Left renal cortex interstitium (tissue), 4 donors: ENCODE measurements at regions not wholly inside any gene's neighbourhood (a gene's known extent, or its start where the extent isn't known, plus 50 kb on each side); places are given as distances from the start of the nearest gene placed in this dataset.
A peak's percentile ranks its signal among the peaks of the same experiment; 100 is the strongest.
"Not testable (repeated sequence)": the region's sequence is repeated elsewhere in the genome, so short reads cannot be mapped to it uniquely, and the experiment has no call there.

Source experiments
- DNase-seq, 4 donors: peaks; one replicate each; pipeline ENCODE4 v3.0.0-alpha.2; 2013; ENCODE audit warnings: low read depth in 4 of 4, low spot score in 2 of 4, missing footprints in 1 of 4

DNA sequence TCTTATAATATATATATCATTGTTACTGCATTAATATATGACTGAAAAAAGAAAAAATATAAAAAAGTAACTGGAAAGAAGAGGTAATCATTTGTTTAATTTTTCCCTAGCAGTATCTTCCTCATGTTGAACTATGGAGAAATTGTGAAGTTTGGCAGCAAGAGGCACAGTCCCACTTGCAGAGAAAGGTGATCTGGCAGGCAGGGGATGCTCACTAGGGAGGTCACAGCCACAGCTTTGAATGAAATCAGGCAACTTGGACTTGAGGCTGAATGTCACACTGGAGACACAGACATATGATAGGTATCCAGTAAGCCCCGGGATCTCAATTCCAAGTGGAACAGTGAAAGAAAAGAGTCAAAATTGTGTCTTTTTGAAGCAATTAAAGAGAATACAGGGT, 149.9 kb upstream of the RORA start:
- DNase-seq = no peak

DNA sequence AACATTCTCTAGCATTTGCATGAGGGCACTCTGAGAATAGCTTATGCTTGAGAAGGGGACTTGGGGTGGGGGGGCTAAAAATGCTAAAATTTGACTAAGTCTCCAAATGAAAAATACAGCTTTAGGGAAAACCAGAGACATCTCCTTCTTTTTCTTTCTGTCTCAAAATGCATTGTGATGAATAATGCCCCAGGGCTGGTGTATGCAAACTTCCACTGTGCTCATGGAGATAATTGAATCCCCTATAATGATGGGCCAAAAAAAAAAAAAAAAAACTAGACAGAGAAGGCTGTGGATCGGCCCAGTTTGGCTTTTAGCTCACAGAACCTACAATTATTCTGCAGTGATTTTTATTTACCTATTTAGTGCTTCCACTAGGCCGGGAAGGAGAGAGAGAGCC, 147.9 kb upstream of the RORA start:
- no peak for DNase-seq

DNA sequence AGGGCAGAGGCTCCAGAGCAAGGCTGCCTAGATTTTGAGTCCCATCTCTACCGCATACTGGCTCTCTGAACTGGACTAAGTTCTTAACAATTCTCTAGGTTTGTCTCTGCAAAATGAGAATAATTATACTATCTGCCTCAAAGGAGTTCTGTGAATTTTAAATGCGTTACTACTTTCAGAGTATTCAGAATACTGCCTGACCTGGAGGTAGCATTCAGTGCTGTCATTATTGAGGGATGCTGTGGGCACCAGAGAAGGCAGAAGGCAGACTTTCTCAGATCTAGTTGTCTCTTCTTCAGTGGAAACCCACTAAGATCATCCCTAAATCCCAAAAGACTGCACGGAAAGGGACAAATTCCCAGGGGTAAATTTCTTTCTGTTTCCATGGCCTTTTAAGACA, 147.4 kb upstream of the RORA start:
- DNase-seq = no peak

DNA sequence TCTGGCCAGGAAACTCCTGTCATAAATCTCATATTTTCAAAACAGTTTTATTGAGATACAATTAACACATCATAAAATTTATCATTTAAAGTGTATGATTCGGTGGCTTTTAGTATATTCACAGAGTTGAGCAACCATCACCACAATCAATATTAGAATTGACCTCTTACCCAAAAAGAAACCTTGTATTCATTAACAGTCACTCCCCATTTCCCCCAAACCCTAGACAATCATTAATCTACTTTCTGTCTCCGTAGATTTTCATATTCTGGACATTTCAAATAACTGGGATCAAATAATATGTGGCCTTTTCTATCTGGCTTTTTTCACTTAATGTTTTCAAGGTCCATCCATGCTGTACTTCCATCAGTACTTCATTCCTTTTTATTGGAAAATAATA, 145.7 kb upstream of the RORA start:
- no peak for DNase-seq

DNA sequence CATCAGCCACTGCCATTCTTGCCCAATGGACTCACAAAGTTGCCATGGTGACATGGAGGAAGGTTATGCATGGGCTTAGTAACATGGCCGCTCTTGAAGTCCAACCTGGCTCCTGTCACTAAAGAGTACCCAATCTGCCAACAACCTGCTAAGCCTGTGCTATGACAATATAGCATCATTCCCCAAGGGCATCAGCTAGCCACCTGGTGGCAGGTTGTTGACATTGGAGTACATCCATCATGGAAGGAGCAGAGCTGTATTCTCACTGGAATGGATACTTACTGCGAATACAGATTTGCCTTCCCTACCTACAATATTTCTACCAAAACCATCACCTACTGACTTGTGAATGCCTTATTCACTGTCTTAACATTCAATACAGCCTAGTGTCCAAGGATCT, 138.9 kb upstream of the RORA start:
- DNase-seq = no peak

DNA sequence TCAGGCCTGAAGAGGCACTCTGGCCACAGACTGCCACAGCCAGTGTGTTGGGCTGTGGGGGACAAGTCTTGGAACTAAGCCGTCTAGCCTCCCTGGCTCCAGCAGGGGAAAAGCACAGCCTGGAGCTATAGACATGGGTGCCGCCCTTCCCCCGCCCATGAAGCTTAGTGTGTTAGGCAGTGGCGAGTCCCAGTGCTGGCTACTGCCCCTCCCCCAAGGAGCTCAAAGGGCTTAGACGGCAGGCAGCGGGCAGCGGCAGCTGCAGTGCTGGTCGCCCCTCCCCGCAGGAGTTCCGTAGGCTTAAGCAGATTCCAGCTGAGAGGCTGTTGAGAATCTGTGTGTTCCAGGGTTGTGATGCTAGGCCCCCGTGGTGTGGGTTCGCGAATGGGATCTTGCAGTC, 135.8 kb upstream of the RORA start:
- DNase-seq = no peak

DNA sequence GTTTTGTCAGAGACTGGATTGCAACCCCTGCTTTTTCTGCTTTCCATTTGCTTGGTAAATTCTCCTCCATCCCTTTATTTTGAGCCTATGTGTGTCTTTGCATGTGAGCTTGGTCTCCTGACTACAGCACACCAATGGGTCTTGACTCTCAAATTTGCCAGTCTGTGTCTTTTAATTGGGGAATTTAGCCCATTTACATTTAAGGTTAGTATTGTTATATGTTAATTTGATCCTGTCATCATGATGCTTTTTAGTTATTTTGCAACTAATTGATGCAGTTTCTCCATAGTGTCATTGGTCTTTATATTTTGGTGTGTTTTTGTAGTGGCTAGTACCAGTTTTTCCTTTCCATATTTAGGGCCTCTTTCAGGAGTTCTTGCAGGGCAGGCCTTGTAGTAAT, 133.8 kb upstream of the RORA start:
- DNase-seq = not testable (repeated sequence)

DNA sequence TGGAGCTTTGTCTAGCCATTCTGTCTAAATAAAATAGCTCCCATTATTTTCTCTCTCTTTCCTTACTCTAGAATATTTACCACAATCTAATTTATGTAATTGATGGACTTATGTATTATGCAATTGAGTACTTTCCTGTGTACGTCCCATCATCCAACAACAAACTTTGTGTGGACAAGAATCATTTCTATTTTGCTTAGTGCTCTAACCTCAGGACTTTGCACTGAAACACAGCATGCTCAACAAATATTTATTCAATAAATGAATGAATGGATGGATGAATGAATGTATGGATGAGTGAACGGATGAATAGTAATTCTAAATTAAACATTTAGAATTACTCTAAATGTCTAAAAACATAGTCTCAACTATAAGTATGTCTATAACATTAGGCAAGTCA, 115.2 kb upstream of the RORA start:
- no peak for DNase-seq

DNA sequence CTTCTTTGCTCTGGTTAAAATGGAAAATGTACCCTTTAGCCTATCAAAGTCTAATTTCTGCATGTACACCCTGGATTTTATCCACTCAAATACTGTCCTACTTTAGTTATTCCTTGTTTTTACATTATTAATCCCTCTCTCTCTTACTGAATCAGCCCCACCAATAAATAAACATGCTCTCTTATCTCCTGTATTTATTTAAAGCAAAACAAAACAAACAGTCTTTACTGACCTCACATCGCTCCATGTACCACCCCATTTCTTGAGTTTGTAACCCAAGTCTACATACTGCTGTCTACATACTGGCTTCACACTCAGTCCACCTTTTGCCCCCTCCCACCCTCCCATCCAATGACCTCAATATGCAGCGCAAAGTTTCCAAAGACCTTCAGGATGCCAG, 113.3 kb upstream of the RORA start:
- DNase-seq = no peak

DNA sequence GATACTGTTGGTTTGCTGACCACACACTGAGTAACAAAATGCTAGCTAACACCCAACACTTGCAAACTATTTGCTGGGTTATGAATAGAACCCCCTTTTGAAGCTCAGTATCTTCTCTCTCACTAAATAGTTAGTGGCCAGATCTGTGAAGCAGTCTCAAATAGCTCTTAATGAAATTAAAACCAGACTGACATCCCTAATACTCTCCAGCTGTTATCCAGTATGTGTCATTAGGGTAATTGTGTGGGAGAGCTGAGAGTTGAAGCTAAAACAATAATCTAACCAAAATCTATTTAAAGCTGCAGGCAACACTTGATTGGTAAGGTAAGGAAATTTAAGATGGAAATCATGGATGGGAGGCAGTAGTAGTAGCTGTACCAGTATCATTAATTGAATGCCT, 110.4 kb upstream of the RORA start:
- no peak for DNase-seq

DNA sequence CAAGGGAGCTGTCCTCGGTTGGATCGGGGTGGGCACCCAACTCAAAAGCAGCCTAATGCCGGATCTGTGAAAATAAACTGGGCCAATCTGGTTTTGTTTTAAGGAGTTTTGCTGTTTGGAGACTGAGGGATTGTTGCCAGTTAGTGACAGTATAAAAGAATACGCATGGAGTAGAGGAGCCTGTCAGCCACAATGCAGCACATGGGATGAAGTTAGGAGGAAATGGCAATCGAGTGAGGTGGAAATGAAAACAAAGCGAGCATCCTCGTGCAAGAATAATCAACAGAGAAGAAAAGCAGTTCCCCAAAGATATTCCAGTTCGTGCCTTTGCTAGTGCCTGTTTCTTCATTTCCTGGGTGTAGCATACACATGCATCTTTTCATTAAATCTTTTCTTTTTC, 108.4 kb upstream of the RORA start:
- no peak for DNase-seq

DNA sequence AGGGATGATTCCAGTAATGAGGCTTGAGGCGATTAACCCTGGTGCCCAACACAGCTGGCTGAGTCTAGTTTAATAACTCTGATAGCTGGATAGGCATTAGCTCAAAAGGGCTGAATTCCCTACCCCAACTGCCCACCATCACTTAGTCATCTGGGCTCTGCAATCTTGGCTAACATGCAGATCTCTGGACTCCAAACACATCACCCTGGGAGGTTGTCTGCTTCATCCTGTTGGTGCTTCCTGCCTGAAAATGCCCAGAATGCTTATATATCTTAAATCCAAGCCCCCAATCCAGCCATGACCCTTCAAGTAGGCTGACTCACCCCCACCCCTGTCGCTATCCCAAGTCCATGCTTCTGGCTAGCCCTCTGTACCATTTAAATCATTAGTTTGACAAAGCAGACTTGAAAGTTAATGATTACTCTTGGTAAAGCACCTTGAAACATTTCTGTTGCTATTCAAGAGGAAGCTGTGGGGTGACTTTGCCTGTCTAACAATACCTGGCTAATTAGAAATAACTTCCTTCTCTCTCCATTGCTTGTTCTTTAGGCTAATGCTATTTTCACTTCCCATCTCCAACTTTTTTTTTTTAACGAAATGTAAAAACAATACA, 107.0 kb upstream of the RORA start:
- DNase-seq = peak in 1 of 4 donors; percentile 25

DNA sequence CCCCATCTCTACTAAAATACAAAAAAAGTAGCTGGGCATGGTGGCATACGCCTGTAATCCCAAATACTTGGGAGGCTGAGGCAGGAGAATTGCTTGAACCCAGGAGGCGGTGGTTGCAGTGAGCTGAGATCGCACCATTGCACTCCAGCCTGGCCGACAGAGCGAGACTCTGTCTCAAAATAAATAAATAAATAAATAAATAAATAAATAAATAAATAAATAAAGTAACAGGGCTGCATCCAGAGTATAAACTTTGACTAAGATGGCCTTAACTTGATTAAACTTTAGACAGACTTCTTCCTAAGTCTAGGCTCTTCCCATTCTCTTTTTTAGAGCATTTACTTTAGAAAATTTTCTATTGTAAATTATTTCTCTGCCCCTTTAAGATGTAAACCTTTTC, 105.6 kb upstream of the RORA start:
- DNase-seq = not testable (repeated sequence)

DNA sequence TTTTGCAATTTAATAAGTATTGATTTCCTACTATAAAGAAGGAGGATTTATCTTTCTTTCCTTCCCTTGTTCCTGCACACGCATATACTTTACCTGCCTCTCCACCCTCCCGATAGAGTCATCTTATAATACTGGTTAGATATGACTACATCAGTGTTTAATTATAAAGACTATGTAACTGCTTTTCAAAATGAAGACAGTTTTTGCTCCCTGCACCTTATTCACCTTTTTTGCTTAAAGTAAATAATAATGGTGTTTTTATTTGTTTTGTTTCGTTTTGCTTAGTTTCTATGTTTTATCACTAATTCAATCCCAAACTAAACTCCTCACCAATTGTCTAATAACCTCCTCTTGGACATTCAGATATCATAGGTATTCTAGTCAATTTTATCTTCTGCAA, 101.9 kb upstream of the RORA start:
- no peak for DNase-seq

DNA sequence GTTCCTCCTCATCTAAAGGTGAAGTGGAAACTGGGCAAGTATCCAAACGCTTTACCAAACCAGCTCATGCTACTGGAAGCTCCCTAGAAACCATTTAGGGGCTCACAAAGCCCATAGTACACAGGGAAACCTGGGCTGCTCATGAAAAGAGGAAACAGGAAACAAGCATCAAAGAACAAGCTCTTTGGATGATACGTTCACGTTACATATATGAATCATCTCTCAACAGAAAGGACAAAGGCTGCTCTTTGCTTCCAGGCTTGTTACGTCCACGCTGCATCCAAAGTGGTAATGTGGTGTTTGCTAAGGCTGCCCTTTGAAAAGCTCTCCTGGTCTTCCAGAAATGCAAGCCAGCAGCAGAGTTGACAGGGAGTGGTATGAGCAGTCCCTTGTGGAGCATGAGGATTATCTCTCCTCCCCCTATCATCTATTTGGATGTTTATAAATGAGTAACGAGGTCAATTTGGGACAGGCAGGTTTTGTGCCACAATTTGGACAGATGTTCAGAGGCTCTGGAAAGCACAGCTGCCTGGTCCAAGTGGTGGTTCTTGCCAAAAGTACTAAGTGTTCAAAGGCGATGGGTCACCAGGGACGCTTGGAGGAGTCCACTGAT, 98.0 kb upstream of the RORA start:
- no peak for DNase-seq

DNA sequence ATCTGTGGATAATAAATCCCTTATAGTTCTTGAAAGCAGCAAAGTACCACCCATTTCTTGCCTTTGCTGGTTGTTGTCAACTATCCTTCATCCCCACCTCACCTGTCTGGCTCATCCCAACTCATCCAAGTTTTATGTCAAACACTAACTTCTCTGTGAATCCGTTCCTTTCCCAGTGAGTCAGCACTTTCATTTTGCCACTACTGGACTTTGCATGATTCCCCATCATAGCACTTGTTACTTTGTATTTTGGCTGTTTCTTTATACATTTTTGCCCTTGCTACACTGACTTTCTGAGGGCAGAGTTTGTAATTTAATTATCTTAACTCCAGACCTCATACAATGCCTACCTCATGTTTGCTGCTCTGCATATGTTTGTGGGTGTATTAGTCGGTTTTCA, 90.8 kb upstream of the RORA start:
- no peak for DNase-seq

DNA sequence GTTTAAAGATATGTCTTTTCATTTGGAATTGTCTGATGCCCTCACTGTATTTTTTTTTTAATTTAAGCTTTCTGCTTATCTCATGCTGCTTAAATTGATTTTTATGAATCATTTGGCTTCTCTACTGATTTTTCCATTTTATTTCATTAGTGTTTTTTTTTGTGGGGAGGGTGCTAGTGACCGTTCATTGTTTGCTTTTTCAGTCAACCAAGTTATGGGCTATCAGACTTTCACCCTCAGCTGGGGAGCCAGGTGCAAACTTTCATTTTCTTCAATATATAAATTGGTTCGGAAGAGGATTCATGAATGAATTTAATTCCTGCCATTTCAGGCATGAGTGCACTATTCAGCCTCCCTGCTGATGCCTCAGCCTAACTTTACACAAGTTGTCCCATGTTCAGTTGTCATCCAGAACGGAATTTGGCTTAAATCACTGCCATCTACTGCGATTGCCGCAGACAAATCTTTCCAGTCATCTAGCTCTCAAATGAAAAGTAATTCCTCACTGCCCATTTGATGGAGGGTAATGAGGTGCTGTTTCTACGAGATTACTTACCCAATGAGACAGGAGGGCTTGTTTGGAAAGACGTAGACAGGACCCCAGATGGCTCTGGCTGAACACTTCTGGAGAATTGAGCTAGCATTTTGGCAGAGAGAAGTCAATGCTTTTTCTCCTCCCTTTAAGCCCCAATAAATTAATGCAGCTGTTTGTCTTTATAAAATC, 89.9 kb upstream of the RORA start:
- DNase-seq = no peak

DNA sequence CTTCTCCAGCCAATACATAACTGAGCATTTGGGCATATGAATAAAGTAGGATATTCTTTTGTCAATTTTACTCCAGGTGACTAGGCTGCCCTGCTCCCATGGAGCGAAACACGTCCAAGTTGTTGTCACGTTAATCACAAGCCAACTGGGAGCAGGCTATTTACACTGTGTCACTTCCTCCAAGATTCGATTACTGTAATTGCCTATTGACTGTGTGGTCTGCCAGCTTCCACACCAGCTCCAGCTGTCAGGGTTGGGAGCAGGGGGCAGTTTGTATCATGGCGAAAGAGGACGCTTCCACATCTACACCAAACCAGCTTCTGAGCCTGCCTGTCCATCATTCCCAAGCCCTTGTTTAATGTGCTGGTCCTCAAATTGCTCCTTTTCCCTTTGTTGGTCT, 89.2 kb upstream of the RORA start:
- no peak for DNase-seq

DNA sequence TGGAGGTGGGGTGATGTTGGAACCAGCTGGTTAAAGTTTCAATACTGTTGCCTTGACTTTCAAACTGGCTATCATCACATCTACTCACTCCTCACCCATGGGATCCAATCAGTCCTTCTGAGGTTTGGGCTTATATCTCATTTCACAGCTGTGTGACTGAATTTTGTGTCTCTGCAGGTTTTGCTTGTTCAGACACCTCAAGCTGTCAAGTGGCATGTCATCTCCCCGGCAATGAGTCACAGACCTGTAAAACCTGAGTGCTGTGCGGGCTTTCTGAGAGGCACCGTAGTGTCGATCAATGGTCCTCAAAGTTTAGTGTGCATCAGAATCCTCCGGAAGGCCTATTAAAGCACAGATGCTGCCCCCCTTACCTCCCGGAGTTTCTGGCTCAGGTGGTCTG, 86.4 kb upstream of the RORA start:
- DNase-seq = no peak

DNA sequence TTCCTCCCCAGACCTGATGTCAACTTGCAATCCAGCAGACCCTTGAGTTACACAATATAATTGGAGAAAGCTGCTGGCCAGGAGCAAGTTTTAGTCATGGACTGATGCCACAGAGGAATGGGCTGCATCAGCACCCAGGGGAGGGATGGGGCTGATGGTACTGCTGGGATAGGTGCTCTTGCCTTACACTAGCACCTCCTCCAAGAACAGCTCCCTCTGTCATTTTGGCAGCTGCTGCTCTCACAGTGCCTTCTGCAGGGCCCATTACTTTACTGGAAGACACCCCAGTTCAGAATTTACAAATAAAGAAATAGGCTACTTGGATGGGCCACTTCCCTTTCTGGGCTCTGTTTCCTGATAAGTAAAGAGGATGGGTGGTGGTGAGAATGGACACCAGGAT, 85.3 kb upstream of the RORA start:
- DNase-seq = no peak

DNA sequence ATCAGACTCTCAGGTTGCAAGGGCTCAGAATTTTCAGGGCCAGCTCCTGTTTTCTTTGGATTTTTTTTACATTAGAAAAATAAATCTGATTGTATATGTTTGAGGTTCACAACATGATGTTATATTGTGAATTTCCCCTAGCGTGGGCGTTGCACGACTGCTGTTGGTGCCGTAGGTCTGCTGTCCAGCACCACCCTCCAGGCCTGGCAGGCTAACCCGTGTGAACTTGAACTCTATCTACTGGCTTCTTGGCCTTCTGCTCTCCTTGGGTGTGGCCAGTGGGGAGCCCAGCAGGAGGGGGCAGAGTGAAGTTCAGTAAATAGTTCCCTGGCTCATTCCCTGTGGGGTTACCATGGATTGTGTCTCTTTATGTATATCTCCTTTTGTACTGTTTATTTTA, 80.5 kb upstream of the RORA start:
- DNase-seq = no peak

DNA sequence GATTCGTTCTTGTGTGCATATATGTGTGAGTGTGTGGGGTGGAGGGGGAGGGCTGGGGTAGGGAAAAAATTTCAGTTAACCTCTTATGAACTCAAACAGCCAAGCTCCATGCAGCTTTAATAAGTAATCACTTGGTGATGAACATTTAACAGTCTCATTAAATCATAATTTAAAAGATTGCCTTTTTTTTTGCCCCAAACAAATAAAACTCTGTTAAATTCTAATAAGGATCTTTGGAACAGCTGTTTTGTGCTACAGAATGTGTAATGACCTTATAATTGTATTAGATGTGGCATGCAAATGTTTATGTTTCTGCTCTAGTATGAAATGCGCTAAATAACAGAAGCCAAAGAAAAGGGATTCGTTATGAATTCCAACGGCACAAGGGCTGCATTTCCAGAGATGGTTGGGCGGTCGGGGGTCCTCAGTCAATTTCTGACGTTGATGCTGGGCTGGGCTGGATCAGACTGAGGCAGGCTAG, 80.0 kb upstream of the RORA start:
- DNase-seq = peak in 1 of 4 donors; percentile 24
